ENCODE measurements at regions not wholly inside any gene's neighbourhood (a gene's known extent, or its start where the extent isn't known, plus 50 kb on each side); places are given as distances from the start of the nearest gene placed in this dataset.

DNA sequence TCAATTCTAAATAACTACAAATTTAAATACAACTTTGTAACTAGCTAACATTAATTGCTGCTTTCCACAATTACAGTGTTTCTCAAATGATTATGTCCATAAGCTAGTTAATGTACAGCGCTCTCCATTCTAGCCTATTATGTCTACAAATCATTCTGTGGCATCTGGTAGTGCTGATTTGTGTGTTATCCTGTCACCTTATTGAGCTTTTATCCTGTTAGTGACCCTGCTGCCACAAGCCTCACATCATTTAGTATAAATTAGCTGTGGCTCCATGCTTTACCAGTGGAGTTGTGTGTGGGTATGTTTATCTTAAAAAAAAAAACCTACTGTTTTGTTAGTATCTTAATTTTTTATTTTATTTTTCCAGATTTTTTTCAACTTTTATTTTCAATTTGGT lies 112.6 kb upstream of the PJA2 start:
- TF ChIP-seq, protein P1, sequence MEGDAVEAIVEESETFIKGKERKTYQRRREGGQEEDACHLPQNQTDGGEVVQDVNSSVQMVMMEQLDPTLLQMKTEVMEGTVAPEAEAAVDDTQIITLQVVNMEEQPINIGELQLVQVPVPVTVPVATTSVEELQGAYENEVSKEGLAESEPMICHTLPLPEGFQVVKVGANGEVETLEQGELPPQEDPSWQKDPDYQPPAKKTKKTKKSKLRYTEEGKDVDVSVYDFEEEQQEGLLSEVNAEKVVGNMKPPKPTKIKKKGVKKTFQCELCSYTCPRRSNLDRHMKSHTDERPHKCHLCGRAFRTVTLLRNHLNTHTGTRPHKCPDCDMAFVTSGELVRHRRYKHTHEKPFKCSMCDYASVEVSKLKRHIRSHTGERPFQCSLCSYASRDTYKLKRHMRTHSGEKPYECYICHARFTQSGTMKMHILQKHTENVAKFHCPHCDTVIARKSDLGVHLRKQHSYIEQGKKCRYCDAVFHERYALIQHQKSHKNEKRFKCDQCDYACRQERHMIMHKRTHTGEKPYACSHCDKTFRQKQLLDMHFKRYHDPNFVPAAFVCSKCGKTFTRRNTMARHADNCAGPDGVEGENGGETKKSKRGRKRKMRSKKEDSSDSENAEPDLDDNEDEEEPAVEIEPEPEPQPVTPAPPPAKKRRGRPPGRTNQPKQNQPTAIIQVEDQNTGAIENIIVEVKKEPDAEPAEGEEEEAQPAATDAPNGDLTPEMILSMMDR (IDR thresholded peaks at IDR 0.05), result no peak
- no peak for TF ChIP-seq EZH2phosphoT487 (IDR thresholded peaks at IDR 0.05)
- TF ChIP-seq EZH2 (IDR thresholded peaks at IDR 0.05), result no peak
